ENCODE measurements at regions not wholly inside any gene's neighbourhood (a gene's known extent, or its start where the extent isn't known, plus 50 kb on each side); places are given as distances from the start of the nearest gene placed in this dataset.
"Not testable (repeated sequence)": the region's sequence is repeated elsewhere in the genome, so short reads cannot be mapped to it uniquely, and the experiment has no call there.

- not testable (repeated sequence) for TF ChIP-seq POLR2A (IDR thresholded peaks at IDR 0.05; ENCODE audit: low read length); GATA1 (IDR thresholded peaks at IDR 0.05; ENCODE audit: low read depth, low read length)
Measured at GRCh38 chr2:132363352-132363751, 53.3 kb upstream of the GPR39 start.
